GM19395 (cell line): ENCODE measurements at regions not wholly inside any gene's neighbourhood (a gene's known extent, or its start where the extent isn't known, plus 50 kb on each side); places are given as distances from the start of the nearest gene placed in this dataset.
"Not testable (repeated sequence)": the region's sequence is repeated elsewhere in the genome, so short reads cannot be mapped to it uniquely, and the experiment has no call there.

ENCODE experiments used
- ATAC-seq: cut with Tn5 transposase; IDR thresholded peaks from one replicate; pipeline ENCODE4 v1.9.1; 2021; ENCODE audit warnings: mild to moderate bottlenecking, moderate library complexity; ENCODE audit not compliant: unreplicated experiment

DNA sequence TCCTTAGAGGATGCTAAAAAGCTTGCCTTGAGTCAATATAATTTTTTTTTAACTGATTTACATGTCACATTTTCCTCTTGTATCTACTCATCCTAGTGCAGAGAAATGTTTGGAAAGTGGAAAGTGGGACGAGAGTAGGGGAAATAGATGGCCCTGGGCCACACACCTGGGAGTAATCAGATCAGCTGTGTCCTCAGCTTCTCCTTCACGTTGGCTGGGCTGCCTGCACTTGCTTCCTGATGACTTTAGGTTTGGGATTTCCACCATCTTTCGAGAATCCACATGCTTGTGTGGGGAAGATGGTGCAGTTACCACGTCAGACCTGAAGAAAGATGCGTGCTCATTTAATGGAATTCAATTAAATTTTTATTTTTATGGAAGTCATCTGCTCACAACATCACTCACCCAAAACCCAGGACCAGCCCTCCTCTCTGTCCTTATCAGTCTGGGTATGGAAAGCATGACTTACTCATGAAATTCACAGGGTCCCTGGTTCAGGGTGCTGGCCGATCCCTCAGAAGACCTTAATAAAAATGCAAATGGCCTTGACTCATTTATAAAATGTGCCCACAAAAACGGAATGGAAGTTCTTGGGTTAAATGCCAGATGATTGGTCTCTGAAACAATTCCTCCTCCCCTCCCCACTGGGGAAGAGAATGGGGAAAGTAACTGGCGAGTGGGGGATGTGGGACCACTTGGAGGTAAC lies 74.5 kb upstream of the TIAM2 start:
- ATAC-seq: no peak

GRCh38 chr6:154921482-154921881 lies 73.6 kb upstream of the TIAM2 start:
- peak; percentile 75 for ATAC-seq

- no peak for ATAC-seq
These were observed 71.8 kb upstream of the TIAM2 start for GRCh38 chr6:154923199-154923869.

- ATAC-seq: no peak
These were observed 70.0 kb upstream of the TIAM2 start for GRCh38 chr6:154925130-154925529.

GRCh38 chr6:154926366-154926765 lies 68.7 kb upstream of the TIAM2 start:
- ATAC-seq: no peak

- ATAC-seq: peak; percentile 75
These were observed 66.7 kb upstream of the TIAM2 start for GRCh38 chr6:154928325-154928922.

DNA sequence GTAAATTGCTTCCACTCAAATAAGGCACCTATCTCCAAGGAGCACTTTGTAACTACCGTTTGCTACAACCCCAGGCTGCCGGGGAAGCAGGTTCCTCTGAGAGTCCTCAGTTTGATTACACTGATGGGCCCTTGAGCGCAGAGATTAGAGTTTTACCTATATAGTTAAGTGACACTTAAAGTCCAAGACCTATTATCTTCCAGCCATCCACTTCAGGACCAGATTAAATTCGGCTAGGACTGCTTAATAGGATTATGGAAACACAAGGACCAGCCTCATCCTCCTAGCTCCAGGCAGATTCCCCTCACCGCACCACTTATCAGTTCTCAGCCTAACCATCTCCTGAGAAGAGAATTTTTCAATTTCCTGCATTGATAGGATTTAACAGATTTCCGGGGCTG lies 64.7 kb upstream of the TIAM2 start:
- no peak for ATAC-seq

GRCh38 chr6:154931711-154932424 lies 63.2 kb upstream of the TIAM2 start:
- ATAC-seq: no peak

DNA sequence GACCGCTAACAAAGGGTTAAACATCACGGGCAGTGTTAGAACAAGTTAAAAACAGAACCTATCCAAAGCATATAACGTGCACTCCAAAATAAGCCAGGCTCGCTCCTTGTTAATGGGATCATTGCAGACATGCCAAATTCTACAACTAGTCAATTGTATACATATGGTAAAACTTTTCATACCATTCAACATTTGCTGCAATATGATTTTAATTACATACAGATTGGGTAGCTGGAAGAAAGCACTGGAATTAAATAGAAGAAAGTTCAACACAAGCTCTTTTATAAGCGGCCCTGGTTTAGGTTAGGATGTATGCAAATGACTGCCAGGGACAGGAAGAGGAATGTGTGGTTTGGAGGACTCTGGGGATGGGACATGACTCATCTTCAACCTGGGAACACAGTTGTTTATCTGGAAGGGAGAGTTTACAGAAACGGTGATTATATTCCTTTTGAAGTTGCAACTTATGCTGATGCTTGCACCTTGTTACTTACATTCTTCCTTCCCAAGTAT lies 62.5 kb upstream of the TIAM2 start:
- no peak for ATAC-seq

DNA sequence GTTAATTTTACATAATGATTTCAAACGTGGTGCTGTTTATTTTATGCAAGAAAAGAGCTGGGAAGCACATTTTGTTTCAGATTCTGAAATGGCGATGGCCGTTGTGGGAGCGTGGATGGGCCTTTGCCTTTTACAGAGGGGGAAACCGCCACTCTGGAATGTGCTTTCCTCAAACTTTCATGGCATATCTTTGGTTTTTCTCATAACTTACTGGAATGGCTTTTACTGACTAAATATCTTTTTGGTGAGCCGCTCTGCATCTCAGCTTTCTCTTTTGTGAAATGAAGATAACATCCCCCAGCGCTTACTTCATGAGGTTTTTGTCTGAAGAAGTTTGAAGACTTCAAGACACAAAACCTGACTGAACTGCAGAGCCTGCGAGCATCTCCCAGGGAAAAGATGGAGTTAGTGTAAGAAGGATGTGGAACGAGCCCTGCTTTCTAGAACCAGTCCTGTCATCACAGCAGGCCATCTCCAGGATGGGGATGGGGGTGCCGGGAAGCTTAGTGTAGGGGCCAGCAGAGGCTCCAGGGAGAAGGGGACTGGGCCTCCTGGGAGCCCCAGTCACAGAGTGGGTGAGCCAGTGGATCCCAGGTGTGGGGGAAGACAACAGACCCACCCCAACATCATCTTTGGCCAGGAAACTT lies 61.8 kb upstream of the TIAM2 start:
- no peak for ATAC-seq

DNA sequence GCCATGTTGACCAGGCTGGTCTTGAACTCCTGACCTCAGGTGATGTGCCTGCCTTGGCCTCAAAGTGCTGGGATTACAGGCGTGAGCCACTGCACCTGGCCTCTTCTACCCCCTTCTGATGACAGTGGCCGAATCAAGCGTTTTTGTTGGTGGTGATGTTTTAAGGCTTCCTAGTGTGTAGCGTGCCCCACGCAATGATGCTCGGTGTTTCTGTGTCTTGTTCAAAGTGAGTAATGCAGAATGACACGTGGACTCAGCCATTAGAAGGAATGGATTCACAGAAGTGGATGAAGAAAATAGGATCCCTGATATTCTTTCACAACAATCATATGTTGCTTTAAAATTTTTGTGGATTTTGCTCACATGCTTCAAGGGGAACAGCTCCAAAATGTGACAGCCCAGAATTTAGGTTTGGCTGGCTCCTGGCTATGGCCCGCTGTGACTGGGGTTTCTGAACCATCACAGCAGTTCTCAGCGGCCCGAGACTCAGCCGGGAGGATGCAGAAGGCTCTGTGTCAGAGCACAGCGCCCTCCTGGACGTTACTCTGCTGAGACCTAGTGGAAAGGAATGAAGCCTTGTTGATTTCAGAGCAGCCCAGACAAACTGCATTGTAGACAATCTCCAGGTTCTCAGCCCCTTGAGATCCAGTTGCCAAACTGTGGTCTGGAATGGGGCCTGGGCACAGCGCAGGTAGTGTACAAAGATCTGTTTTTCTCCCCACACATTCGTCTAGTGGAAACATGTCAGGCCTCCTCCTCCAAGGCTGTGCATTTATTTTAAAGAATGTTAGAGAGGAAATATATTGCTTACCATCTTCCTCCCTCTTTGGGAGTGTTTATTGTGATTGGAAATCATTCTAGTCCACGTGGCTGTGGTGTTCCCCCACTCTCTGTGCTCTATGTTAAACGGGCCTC lies 57.6 kb upstream of the TIAM2 start:
- no peak for ATAC-seq

- ATAC-seq: no peak
These were observed 56.9 kb upstream of the TIAM2 start for GRCh38 chr6:154938221-154938580.

- ATAC-seq: not testable (repeated sequence)
These were observed 56.3 kb upstream of the TIAM2 start for GRCh38 chr6:154938727-154939285.

DNA sequence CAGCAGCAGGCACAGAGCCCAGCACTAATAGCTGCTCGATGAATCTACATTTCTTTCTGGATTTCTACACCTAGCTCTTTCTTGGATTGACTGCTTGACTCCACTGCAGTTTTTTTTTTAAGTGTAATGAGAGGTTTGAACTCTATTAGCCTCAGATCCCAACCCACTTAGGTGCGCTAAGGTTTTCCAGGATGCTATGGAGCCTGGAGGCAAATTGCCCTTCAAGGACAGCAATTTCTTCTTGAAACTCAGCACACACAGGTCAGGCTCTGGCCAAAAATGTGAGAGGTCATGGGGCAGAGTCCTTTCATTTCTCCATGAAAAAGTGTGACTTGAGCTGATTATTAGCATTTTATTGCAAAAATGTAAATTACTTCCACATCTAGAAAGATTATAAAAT lies 52.3 kb upstream of the TIAM2 start:
- no peak for ATAC-seq

DNA sequence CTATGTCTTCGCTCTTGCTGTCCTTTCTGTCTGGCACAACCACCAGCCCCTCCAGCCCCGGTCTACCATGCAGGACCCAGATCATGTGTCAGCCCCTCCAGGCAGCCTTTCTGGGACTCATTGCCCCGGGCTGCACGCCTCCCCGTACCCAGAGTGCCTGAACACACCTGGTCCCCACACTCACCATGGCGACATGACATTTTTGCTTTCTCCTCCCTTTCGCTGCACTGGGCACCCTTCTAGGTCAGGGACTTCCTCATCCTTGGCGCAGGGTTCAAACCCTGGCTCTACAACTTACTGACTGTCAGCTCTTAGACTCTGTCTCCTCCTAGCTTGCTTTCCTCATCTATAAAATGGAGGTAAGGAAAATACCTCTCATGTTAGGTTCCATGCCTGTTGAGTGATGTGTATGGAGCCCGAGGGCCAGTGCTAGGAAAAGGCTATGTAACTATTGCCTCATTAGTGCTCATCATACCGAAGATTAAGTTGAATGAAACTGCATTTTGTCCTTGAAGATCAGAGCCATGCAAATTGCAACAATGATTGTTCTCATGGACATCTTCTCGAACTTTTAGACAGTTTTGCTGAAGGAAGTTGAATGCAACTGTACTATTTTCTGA lies 49.7 kb upstream of the TIAM2 start:
- ATAC-seq: no peak
